GM13977 (cell line): ENCODE measurements at regions not wholly inside any gene's neighbourhood (a gene's known extent, or its start where the extent isn't known, plus 50 kb on each side); places are given as distances from the start of the nearest gene placed in this dataset.

Experiments
- DNase-seq: peaks from one replicate; pipeline ENCODE4 v3.0.0; 2012; ENCODE audit warnings: low spot score
- in situ Hi-C: fragments of 300-500 bp; cut with MboI; formaldehyde crosslinking; loops from one replicate; pipeline ENCODE4 v1.12.0; 2022; ENCODE audit warnings: low sequenced_read_pairs, low pct_unique_long_range_greater_than_20kb, mixed read lengths, inconsistent platforms; ENCODE audit not compliant: unreplicated experiment
- TF ChIP-seq, protein P1 (sequence below): IDR thresholded peaks from 2 replicates; pipeline ENCODE4 v1.5.1; 2012; ENCODE audit warnings: mild to moderate bottlenecking, control low read depth; ENCODE audit not compliant: insufficient read depth; ENCODE audit errors: extremely low read depth, missing control alignments

DNA sequence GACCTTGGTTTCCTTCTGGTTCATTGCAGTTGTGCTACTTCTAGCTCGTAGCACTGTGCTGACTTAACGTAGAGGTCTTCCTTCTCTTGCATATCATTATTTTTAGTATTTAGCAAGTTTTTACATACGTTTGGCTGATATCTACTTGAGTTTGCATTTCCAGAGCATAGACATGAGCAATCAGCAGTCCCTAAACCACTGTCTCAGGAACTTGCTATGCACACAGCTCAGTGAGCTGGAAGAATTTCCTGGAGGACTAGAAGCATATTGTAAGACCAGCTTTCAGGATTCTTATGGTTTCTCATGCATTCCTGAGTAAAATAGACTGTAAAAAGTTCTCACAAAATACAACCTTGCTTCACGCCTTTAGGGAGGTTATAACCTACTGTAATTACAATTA is 226.7 kb upstream of the PDGFD start:
- DNase-seq = no peak
- TF ChIP-seq, protein P1, sequence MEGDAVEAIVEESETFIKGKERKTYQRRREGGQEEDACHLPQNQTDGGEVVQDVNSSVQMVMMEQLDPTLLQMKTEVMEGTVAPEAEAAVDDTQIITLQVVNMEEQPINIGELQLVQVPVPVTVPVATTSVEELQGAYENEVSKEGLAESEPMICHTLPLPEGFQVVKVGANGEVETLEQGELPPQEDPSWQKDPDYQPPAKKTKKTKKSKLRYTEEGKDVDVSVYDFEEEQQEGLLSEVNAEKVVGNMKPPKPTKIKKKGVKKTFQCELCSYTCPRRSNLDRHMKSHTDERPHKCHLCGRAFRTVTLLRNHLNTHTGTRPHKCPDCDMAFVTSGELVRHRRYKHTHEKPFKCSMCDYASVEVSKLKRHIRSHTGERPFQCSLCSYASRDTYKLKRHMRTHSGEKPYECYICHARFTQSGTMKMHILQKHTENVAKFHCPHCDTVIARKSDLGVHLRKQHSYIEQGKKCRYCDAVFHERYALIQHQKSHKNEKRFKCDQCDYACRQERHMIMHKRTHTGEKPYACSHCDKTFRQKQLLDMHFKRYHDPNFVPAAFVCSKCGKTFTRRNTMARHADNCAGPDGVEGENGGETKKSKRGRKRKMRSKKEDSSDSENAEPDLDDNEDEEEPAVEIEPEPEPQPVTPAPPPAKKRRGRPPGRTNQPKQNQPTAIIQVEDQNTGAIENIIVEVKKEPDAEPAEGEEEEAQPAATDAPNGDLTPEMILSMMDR = no peak
- in situ Hi-C loops = no loop called here

DNA sequence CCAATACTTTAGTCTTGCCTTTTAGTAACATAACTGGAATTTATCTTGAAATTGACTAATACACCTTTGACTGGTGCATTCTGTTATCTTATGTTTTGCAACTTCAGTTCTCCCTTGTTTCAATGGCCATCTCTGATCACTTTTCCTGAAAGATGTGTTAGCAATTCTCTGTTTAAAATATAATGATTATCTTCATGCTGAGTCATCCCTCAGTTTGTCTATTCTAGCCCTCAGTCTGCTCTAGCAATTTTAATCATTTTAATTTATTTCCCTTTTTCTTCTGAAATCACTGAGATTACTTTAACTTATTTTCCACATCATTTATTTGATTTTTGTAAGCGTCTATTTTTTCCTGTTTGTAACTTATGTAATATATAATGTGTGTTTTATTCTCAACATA is 221.9 kb upstream of the PDGFD start:
- TF ChIP-seq, protein P1 = no peak
- no peak for DNase-seq
- in situ Hi-C loops = no loop called here

DNA sequence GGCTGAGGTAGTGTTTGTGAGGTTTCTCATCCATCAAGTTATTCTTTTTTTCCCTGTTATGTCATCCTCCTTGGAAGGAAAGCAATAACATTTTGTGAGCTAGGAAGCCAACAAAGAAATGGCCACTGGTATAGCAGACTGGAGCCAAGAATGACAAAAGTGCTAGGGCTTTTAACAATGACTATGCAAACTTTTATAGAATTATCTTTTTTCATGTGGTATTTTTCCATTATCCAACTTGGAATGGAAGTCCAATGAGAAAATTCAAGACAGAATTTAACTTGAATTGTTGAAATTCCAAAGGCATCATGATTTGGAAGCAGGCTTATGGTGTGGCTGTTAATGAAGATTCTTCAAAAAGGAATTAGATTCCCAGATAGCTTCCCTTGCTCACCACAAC is 216.4 kb upstream of the PDGFD start:
- no peak for DNase-seq
- in situ Hi-C loops = no loop called here
- TF ChIP-seq, protein P1 = no peak

- in situ Hi-C loops = no loop called here
- TF ChIP-seq, protein P1 = no peak
- no peak for DNase-seq
These were observed 208.2 kb upstream of the PDGFD start for GRCh38 chr11:104372111-104372510.

DNA sequence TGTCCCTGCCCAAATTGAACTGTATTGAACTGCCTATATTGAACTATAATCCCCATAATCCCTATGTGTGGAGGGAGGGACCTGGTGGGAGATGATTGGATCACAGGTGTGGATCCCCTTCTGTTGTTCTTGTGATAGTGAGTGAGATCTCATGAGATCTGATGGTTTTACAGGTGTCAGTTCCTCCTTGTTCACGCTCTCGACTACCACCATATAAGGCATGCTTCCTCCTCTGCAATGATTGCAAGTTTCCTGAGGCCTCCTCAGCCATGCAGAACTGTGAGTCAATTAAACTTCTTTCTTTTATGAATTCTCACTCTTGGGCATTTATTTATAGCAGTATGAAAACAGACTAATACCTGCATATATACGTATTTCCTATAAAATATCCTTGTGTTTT is 206.5 kb upstream of the PDGFD start:
- no peak for DNase-seq
- in situ Hi-C loops = no loop called here
- TF ChIP-seq, protein P1 = no peak

- in situ Hi-C loops = no loop called here
- TF ChIP-seq, protein P1 = no peak
- DNase-seq = no peak
These were observed 205.8 kb upstream of the PDGFD start for GRCh38 chr11:104369761-104370160.

- DNase-seq = no peak
- in situ Hi-C loops = no loop called here
- TF ChIP-seq, protein P1 = no peak
These were observed 202.4 kb upstream of the PDGFD start for GRCh38 chr11:104366321-104366734.
